Neutrophil (primary cell): ENCODE measurements at regions not wholly inside any gene's neighbourhood (a gene's known extent, or its start where the extent isn't known, plus 50 kb on each side); places are given as distances from the start of the nearest gene placed in this dataset.

Experiments
- H3K27ac ChIP-seq: fragments of 200-600 bp; sonication (generic); 2 replicates; pipeline ENCODE4 v1.5.1; 2016; ENCODE audit warnings: mild to moderate bottlenecking, moderate library complexity
- H3K27me3 ChIP-seq: fragments of 200-600 bp; sonication (generic); 2 replicates; pipeline ENCODE4 v1.6.0; 2016; ENCODE audit warnings: mild to moderate bottlenecking
- H3K36me3 ChIP-seq: fragments of 200-600 bp; sonication (generic); 2 replicates; pipeline ENCODE4 v1.5.1; 2017
- H3K4me1 ChIP-seq, 2 experiments: fragments of 200-600 bp in 1 of 2; sonication (generic) in 1 of 2; 1 replicate in 1 of 2; 2 replicates in 1 of 2; pipeline versions ENCODE4 v1.5.1 to v1.6.1; 2013 to 2016; ENCODE audit warnings: low read depth in 1 of 2, low read length in 1 of 2, mild to moderate bottlenecking in 1 of 2, moderate library complexity in 1 of 2; ENCODE audit not compliant: control insufficient read depth in 1 of 2, insufficient read depth in 1 of 2
- H3K4me3 ChIP-seq, 2 experiments: fragments of 200-600 bp in 1 of 2; sonication (generic) in 1 of 2; 1 replicate in 1 of 2; 2 replicates in 1 of 2; pipeline ENCODE4 v1.5.1; 2013 to 2016; ENCODE audit warnings: low read depth in 1 of 2, low read length in 1 of 2, mild to moderate bottlenecking in 1 of 2, moderate library complexity in 1 of 2
- H3K9me3 ChIP-seq: fragments of 200-600 bp; sonication (generic); 2 replicates; pipeline ENCODE4 v1.5.1; 2016
- CTCF ChIP-seq: fragments of 200-600 bp; sonication (generic); IDR thresholded peaks from 2 replicates; pipeline ENCODE4 v1.5.1; 2016; ENCODE audit warnings: antibody characterized with exemption

GRCh38 chr7:22591271-22591670 lies 91.3 kb upstream of the STEAP1B start:
- Histone ChIP-seq H3K9me3 (no peaks in the 10 kb centered on the region), H3K27ac (no peak overlapping the region), H3K36me3 (no peaks in the 10 kb centered on the region), H3K4me1 (peaks cover 34 to 47% of the 10 kb centered on the region in 2 experiments), H3K27me3 (peaks cover 9% of the 10 kb centered on the region), H3K4me3 (peak overlapping the region in 1 of 2 experiments; percentile 13)
- no peak for TF ChIP-seq CTCF

GRCh38 chr7:22589641-22590201 lies 89.7 kb upstream of the STEAP1B start:
- Histone ChIP-seq H3K4me1 (peaks cover 35 to 52% of the 10 kb centered on the region in 2 experiments), H3K27me3 (peaks cover 9% of the 10 kb centered on the region), H3K27ac (no peak overlapping the region), H3K9me3 (no peaks in the 10 kb centered on the region), H3K36me3 (no peaks in the 10 kb centered on the region), H3K4me3 (no peak overlapping the region)
- TF ChIP-seq CTCF: no peak

GRCh38 chr7:22588351-22588750 lies 88.4 kb upstream of the STEAP1B start:
- Histone ChIP-seq H3K27ac (peak overlapping the region; percentile 75), H3K4me3 (no peak overlapping the region), H3K9me3 (no peaks in the 10 kb centered on the region), H3K36me3 (no peaks in the 10 kb centered on the region), H3K27me3 (peaks cover 9% of the 10 kb centered on the region), H3K4me1 (peaks cover 35 to 52% of the 10 kb centered on the region in 2 experiments)
- TF ChIP-seq CTCF: no peak

- Histone ChIP-seq H3K36me3 (no peaks in the 10 kb centered on the region), H3K9me3 (no peaks in the 10 kb centered on the region), H3K27ac (peak overlapping the region; percentile 75), H3K4me1 (peaks cover 35 to 52% of the 10 kb centered on the region in 2 experiments), H3K4me3 (no peak overlapping the region), H3K27me3 (peaks cover 2% of the 10 kb centered on the region)
- TF ChIP-seq CTCF: no peak
Observed at GRCh38 chr7:22587322-22587721, 87.3 kb upstream of the STEAP1B start.

- Histone ChIP-seq H3K27ac (peak overlapping the region; percentile 75), H3K27me3 (no peaks in the 10 kb centered on the region), H3K9me3 (no peaks in the 10 kb centered on the region), H3K36me3 (no peaks in the 10 kb centered on the region), H3K4me1 (peaks cover 35 to 52% of the 10 kb centered on the region in 2 experiments), H3K4me3 (no peak overlapping the region)
- TF ChIP-seq CTCF: no peak
Observed at GRCh38 chr7:22586786-22587140, 86.8 kb upstream of the STEAP1B start.
